ENCODE measurements at regions not wholly inside any gene's neighbourhood (a gene's known extent, or its start where the extent isn't known, plus 50 kb on each side); places are given as distances from the start of the nearest gene placed in this dataset.
"Not testable (repeated sequence)": the region's sequence is repeated elsewhere in the genome, so short reads cannot be mapped to it uniquely, and the experiment has no call there.

DNA sequence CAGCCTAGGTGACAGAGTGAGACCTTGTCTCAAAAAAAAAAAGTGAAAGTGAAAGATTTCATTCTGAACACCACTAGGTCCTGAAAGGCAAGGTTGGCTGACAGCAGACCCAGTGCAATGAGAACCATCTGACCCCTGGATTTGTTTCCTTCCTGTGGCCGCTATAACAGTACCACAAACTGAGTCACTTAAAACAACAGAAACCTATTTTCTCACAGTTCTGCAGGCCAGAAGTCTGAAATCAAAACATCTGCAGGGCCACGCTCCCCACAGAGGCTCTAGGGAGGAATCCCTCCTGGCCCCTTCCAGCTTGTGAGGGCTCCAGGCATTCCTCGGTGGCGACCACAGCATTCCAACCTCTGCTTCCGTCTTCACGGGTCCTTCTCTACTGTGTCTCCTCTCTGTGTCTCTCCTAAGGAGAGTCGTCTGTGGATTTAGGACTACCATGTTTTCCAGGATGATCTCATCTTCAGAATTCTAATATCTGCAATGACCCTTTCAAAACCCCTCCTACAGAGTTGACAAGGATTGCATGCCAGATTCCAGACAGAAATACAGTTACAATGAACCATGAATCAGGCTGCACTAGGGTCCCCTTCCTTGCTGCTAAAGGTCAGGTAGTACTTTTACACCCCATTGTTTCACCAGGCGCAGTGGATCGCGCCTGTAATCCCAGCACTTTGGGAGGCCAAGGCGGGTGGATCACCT lies 78.0 kb upstream of the ADGRL1 start:
- not testable (repeated sequence) for DNase-seq (ENCODE audit: low read depth in 2 of 2)

DNA sequence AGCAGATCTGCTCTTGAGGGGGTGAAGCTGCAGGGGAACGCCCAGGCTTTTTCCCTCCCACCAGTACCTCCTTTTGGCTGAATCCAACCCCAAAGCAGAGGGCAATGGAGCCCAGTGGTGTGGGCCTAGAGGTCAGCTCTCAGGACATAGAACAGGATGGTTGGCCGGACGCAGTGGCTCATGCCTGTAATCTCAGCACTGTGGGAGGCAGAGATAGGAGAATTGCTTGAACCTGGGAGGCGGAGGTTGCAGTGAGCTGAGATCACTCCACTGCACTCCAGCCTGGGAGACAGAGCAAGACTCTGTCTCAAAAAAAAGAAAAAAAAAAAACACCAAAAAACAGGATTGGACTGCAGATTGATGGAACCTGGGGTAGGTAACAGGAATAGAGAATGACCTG lies 73.3 kb upstream of the ADGRL1 start:
- DNase-seq (ENCODE audit: low read depth in 2 of 2), result not testable (repeated sequence)

DNA sequence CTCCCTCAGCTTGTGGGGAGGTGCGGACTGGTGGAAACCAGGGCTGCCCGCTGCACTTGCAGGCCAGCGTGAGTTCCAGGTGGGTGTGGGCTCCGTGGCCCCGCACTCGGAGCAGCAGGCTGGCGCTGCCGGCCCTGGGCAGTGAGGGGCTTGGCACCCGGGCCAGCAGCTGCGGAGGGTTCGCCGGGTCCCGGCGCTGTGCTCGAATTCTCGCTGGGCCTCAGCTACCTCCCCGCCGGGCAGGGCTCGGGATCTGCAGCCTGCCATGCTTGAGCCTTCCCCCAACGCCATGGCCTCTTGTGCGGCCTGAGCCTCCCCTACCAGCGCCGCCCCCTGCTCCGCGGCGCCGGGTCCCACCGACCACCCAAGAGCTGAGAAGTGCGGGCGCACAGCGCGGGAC lies 71.6 kb upstream of the ADGRL1 start:
- no peak for DNase-seq (ENCODE audit: low read depth in 2 of 2)

DNA sequence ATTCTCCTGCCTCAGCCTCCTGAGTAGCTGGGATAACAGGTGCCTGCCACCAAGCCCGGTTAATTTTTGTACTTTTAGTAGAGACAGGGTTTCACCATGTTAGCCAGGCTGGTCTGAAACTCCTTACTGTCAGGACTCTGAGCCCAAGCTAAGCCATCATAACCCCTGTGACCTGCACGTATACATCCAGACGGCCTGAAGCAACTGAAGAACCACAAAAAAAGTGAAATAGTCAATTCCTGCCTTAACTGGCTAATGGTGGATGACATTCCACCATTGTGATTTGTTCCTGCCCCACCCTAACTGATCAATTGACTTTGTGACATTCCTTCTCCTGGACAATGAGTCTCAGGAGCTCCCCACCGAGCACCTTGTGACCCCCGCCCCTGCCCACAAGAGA lies 69.9 kb upstream of the ADGRL1 start:
- DNase-seq (ENCODE audit: low read depth in 2 of 2), result not testable (repeated sequence)

DNA sequence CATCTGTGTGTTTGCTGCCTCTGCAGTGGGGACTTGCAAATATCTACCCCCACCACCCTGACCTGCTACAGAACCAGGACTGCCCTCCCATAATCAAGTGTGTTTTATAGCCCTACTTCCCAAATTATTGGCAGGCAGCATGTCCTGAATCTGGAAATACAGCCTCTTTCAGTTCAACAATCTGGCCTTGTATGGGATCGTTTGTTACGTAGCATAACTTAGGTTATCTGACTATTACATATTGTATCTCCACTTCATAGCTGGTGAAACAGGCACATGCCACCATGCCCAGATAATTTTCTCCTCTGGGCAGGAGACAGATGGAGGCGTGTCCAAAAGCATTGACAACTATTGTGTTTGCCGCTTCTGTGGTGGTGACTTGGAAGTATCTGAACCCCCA lies 66.7 kb upstream of the ADGRL1 start:
- no peak for DNase-seq (ENCODE audit: low read depth in 2 of 2)

GRCh38 chr19:14271840-14272239 lies 65.9 kb upstream of the ADGRL1 start:
- DNase-seq (ENCODE audit: low read depth in 2 of 2), result no peak

DNA sequence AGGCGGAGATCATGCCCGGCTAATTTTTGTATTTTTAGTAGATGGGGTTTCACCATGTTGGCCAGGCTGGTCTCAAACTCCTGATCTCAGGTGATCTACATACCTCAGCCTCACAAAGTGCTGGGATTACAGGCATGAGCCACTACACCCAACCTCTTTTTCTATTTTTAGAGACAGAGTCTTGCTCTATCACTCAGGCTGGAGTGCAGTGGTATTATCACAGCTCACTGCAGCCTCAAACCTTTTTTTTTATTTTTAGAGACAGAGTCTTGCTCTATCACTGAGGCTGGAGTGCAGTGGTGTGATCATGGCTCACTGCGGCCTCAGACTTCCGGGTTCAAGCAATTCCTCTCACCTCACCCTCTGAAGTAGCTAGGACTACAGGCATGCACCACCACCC lies 64.6 kb upstream of the ADGRL1 start:
- not testable (repeated sequence) for DNase-seq (ENCODE audit: low read depth in 2 of 2)

GRCh38 chr19:14267224-14267741 lies 61.3 kb upstream of the ADGRL1 start:
- DNase-seq (ENCODE audit: low read depth in 2 of 2), result no peak

DNA sequence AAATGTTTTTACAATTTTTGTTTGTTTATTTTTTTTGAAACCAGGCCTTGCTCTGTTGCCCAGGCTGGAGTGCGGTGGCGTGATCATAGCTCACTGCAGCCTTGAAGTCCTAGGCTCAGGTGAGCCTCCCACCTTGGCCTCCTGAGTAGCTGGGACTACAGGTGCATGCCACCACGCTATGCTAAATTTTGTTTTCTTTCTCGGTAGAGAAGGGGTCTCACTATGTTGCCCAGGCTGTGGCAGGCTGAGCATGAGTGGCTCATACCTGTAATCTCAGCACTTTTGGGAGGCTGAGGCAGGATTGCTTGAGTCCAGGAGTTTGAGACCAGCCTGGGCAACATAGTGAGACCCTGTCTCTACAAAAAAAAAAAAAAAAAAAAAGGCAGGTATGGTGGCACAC lies 60.2 kb upstream of the ADGRL1 start:
- DNase-seq (ENCODE audit: low read depth in 2 of 2), result not testable (repeated sequence)

- DNase-seq (ENCODE audit: low read depth in 2 of 2), result no peak
These were observed 59.5 kb upstream of the ADGRL1 start for GRCh38 chr19:14265290-14266036.

- not testable (repeated sequence) for DNase-seq (ENCODE audit: low read depth in 2 of 2)
These were observed 50.1 kb upstream of the ADGRL1 start for GRCh38 chr19:14255902-14256649.
